Activated CD4-positive, CD25-positive, alpha-beta regulatory T cell treated with anti-CD3 and anti-CD28 coated beads, Interleukin-2, amount 50 U/mL, for 24 hours (primary cell): ENCODE measurements at regions not wholly inside any gene's neighbourhood (a gene's known extent, or its start where the extent isn't known, plus 50 kb on each side); places are given as distances from the start of the nearest gene placed in this dataset.

Experiments
- ATAC-seq, 2 donors: fragments of 150-1000 bp; cut with Tn5 transposase; one replicate each; pipeline ENCODE4 v1.10.0; 2021; ENCODE audit warnings: mild to moderate bottlenecking in 1 of 2, moderate library complexity in 1 of 2

GRCh38 chr3:16810593-16811367 lies 74.0 kb upstream of the PLCL2 start:
- ATAC-seq = no peak

- no peak for ATAC-seq
Measured at GRCh38 chr3:16811950-16812349, 72.8 kb upstream of the PLCL2 start.

- ATAC-seq = no peak
Measured at GRCh38 chr3:16813336-16813735, 71.4 kb upstream of the PLCL2 start.

GRCh38 chr3:16816048-16816780 lies 68.5 kb upstream of the PLCL2 start:
- peak in 1 of 2 donors; percentile 45 for ATAC-seq

- no peak for ATAC-seq
Measured at GRCh38 chr3:16817197-16817596, 67.6 kb upstream of the PLCL2 start.

GRCh38 chr3:16818194-16818593 lies 66.6 kb upstream of the PLCL2 start:
- no peak for ATAC-seq

- no peak for ATAC-seq
Measured at GRCh38 chr3:16818945-16819344, 65.8 kb upstream of the PLCL2 start.

- peak in 1 of 2 donors; percentile 19 for ATAC-seq
Measured at GRCh38 chr3:16820485-16820884, 64.3 kb upstream of the PLCL2 start.

GRCh38 chr3:16821053-16821452 lies 63.7 kb upstream of the PLCL2 start:
- ATAC-seq = no peak

GRCh38 chr3:16824081-16824696 lies 60.6 kb upstream of the PLCL2 start:
- ATAC-seq = peak; percentile 38 to 57

- no peak for ATAC-seq
Measured at GRCh38 chr3:16825617-16826204, 59.0 kb upstream of the PLCL2 start.

GRCh38 chr3:16828815-16829214 lies 55.9 kb upstream of the PLCL2 start:
- ATAC-seq = peak in 1 of 2 donors; percentile 27

GRCh38 chr3:16831846-16832245 lies 52.9 kb upstream of the PLCL2 start:
- no peak for ATAC-seq

- no peak for ATAC-seq
Measured at GRCh38 chr3:16834214-16834613, 50.5 kb upstream of the PLCL2 start.

GRCh38 chr3:16834753-16835152 lies 50.0 kb upstream of the PLCL2 start:
- no peak for ATAC-seq
